ENCODE measurements at regions not wholly inside any gene's neighbourhood (a gene's known extent, or its start where the extent isn't known, plus 50 kb on each side); places are given as distances from the start of the nearest gene placed in this dataset.

DNA sequence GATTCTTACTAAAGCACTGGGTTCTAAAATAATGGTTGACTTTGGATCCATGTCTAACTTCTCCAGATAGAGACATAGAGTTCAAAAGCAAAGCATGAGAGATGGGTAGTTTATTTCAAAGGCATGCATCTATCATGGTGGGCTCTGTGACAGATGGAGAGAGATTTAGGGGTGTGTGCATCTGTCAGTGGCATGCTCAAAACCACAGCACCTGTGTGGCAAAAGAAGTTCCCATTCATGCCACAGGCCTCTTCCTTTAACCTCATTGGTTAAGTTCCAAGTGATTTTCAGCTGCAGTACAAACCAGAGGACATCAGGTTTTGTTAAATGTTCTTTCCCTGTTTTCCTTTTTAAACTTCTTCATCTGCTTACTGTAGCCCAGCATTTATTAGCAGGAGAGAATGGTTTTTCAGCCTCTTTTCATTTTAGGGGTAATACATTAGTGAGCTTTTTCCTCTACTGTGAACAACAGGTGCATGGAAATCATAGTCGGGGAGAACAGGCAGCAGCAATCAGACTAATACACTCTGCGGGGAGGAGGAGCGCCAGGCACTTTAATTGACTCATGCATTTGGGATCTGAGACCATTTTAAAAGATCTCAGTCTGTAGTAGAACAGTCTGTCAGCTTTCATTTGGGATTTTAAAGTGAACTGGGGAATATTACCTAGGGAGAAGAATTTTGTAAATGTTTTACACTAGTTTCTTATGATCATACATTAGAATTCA is 52.4 kb upstream of the UPP2 start:
- no peak overlapping the region for H3K27ac Mint-ChIP-seq
- ChIA-PET POLR2A (no interaction called here), CTCF (no interaction called here)
- no peaks in the 10 kb centered on the region for H3K4me1 Mint-ChIP-seq (ENCODE audit: low read depth)
- H3K9me3 Mint-ChIP-seq = no peaks in the 10 kb centered on the region
- peaks cover under 1% of the 10 kb centered on the region for H3K27me3 Mint-ChIP-seq
- DNase-seq = no peak
- intact Hi-C loops (cut with micrococcal nuclease) = no loop called here
- no peaks in the 10 kb centered on the region for H3K36me3 Mint-ChIP-seq
- no peak overlapping the region for H3K4me3 Mint-ChIP-seq

DNA sequence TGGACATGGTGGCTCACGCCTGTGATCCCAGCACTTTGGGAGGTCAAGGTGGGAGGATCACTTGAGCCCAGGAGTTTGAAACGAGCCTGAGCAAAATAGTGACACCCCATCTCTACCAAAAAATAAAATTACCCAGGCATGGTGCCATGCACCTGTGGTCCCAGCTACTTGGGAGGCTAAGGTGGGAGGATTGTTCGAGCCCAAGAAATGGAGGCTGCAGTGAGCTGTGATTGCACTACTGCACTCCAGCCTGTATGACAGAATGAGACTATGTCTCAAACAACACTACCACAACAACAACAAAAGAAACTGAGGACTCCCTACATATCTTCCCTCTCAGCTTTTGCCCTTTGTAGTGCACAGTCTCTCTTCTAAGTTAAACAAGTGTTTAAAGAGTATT is 53.3 kb upstream of the UPP2 start:
- no peaks in the 10 kb centered on the region for H3K9me3 Mint-ChIP-seq
- CTCF ChIA-PET = interaction anchor here (1.9 kb wide), 1 partner anchor 24 kb away, joined by 5 read pairs; no protein-coding TSS in a partner anchor
- POLR2A ChIA-PET = no interaction called here

DNA sequence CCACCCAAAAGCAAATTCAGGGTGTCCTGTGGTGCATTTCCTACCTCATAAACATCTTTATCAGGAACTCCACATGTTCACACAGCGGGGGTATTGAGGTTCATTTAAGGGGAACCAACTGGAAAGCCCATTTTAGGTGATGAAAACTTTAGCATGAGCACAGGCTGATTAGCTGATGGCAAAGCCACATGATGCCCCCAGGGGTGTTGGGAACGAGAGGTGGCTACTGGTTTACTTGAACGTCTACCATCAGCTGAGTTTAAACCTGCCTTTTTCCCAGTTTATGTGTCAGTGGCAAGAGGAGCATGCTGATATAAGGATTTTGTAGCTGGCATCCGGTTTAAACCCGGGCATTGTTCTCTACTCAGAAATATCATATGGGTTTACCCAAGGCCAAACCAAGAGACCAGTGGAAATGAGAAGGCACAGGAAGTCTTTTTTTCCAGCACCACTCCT is 54.5 kb upstream of the UPP2 start:
- intact Hi-C loops (cut with micrococcal nuclease) = no loop called here
- Mint-ChIP-seq H3K36me3 (no peaks in the 10 kb centered on the region), H3K9me3 (no peaks in the 10 kb centered on the region), H3K4me1 (ENCODE audit: low read depth) (no peaks in the 10 kb centered on the region), H3K4me3 (no peak overlapping the region), H3K27me3 (peaks cover 6% of the 10 kb centered on the region), H3K27ac (no peak overlapping the region)
- ChIA-PET CTCF (interaction anchor here (1.9 kb wide), 1 partner anchor 23 kb away, joined by 5 read pairs; no protein-coding TSS in a partner anchor), POLR2A (no interaction called here)
- DNase-seq = no peak

More for the DNA sequence above, 53.3 kb upstream of the UPP2 start:
- intact Hi-C loops (cut with micrococcal nuclease) = no loop called here
- Mint-ChIP-seq H3K36me3 (no peaks in the 10 kb centered on the region), H3K27me3 (peaks cover 6% of the 10 kb centered on the region), H3K4me3 (no peak overlapping the region), H3K27ac (no peak overlapping the region), H3K4me1 (ENCODE audit: low read depth) (no peaks in the 10 kb centered on the region)
- DNase-seq = no peak

DNA sequence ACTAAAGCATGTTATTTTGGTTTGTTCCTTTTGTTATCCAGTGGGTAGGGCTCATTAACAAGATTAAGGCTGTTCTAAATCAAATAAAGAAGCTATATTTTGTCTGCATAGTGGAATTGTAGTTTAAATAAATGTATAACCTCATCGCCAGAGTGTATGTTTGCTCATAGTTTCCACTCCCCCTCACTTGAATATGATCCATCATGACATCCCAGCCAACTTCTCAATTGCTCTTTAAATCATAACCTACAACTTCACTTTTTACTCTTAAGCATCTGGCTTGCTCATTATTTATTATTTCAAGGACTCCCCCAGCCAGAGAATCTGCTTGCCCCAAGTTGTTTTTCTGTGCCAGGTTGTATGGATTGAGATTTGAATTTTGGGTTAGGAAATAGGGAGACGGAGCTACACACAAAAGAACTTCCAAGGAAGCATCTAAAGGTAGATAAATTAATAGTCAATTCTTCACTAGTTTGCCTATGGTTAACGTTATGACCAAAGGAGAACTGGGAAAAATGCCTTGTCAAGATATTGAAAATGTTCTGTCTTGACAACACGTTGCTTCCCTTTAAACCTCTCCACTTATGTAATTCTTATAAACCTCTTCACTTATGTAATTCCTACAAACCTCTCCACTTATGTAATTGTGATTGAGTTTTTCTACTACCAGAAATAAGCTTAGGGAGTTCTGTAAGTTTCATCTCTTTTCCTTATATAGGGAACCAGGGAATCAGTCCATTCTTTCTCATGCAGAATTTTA is 55.4 kb upstream of the UPP2 start:
- Mint-ChIP-seq H3K27me3 (peaks cover 6% of the 10 kb centered on the region), H3K36me3 (no peaks in the 10 kb centered on the region), H3K27ac (no peak overlapping the region), H3K4me3 (no peak overlapping the region), H3K4me1 (ENCODE audit: low read depth) (no peaks in the 10 kb centered on the region), H3K9me3 (no peaks in the 10 kb centered on the region)
- CTCF ChIA-PET = interaction anchor here (1.3 to 1.9 kb wide), 2 partner anchors 22 to 700 kb away, joined by 3 to 5 read pairs; no protein-coding TSS in a partner anchor
- DNase-seq = no peak
- intact Hi-C loops (cut with micrococcal nuclease) = no loop called here
- POLR2A ChIA-PET = no interaction called here

DNA sequence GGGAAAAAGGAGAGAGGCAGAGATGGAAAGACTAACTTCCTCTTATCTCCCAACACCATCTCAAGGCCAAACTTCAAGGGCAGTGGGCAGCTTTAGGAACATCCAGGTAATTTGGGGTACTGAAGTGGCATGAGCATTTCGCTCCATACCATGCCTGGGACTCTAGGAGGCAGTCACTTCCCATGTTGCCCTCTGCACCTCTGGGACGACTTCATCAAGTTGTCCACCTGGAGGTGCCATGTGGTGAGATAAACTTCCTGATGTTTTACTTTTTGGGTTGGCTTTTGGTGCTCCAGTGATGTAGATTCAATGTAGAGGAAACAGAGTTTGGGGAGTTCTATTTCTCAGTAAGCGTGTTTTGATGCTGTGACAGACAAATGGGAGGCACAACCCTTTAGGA is 56.3 kb upstream of the UPP2 start:
- Mint-ChIP-seq H3K27ac (no peak overlapping the region), H3K4me1 (ENCODE audit: low read depth) (no peaks in the 10 kb centered on the region), H3K27me3 (peaks cover 6% of the 10 kb centered on the region), H3K9me3 (no peaks in the 10 kb centered on the region), H3K36me3 (no peaks in the 10 kb centered on the region), H3K4me3 (no peak overlapping the region)
- intact Hi-C loops (cut with micrococcal nuclease) = no loop called here
- no peak for DNase-seq
- ChIA-PET CTCF (no interaction called here), POLR2A (no interaction called here)

DNA sequence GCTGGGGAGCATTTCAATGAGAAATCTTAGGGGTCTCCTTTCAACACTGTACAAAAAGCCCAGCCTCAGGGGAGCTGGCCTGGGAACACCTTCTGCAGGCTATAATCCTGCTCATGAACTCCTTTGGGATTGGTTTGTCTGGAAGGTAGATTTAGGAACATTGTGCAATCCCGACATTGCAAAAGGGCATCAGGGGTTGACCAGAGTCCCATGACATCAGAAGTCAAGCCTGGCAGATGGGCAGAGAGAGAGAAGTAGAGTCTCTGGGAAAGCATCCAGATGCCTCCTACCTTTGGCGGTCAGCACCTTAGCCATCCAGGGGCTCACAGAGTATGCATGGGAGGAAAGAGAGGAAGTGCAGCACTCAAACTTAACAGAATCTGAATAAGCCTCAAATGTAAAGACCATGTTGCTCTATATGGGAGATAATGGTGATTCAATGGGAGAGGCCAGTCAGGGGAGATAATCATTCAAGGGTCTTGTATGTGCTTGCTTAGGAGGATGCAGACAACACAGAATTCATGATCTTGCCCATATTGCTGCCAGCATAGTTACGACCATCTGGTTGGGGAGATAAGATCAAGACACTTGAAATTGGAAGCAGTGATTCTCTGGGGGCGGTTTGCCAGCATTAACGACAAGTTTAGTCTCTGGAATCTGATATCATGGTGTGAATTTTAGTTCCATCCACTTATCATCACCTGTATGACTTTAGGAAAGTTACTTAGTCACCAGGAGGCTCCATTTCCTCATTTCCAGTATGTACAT is 58.3 kb upstream of the UPP2 start:
- POLR2A ChIA-PET = no interaction called here
- no peak overlapping the region for H3K27ac Mint-ChIP-seq
- H3K27me3 Mint-ChIP-seq = peaks cover 11% of the 10 kb centered on the region
- no peaks in the 10 kb centered on the region for H3K4me1 Mint-ChIP-seq (ENCODE audit: low read depth)
- no peak overlapping the region for H3K4me3 Mint-ChIP-seq
- DNase-seq = no peak
- H3K9me3 Mint-ChIP-seq = no peaks in the 10 kb centered on the region
- CTCF ChIA-PET = interaction anchor here (0.6 to 1.0 kb wide), 2 partner anchors 105 to 422 kb away, joined by 3 read pairs; no protein-coding TSS in a partner anchor
- intact Hi-C loops (cut with micrococcal nuclease) = no loop called here
- H3K36me3 Mint-ChIP-seq = no peaks in the 10 kb centered on the region

DNA sequence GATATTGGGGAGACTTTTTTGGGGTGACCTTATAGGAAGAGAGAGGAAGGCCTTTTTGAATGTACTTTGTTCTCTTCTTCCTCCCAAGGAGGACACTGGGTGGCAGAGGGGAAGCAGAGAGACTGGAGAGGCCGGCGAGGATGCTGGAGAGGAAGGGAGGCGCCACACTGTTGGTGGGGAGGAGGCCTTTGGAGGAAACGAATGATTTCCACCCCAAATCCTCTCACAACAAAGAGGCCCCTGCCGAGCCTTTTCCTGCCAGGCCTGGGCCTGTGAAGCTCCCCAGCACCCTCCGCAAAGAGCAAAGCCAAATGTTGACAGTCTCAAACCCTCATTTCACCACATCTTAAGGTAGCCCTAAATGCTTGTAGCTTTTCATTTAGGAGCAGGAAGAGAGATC is 59.0 kb upstream of the UPP2 start:
- ChIA-PET POLR2A (no interaction called here), CTCF (no interaction called here)

DNA sequence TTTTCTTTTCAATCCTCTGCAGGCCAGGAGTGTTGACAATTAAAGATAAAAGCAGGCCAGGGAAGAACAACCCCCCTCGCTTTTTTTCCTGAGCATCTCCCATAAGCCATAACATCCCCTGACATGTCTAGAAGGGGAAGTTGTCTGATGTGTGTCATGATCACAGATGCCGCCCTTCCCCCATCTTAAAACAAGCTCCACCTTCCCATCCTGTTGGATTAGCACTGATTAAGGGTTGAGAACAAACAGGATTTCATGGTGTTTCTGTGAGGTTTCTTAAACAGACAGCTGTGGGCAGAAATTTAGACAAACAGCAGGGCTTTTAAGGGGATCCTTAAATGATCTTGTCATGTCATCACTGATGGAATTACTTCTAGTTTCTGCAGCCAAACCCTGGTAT is 59.4 kb upstream of the UPP2 start:
- no peak overlapping the region for H3K4me3 Mint-ChIP-seq
- peaks cover 13% of the 10 kb centered on the region for H3K27me3 Mint-ChIP-seq
- intact Hi-C loops (cut with micrococcal nuclease) = no loop called here
- H3K4me1 Mint-ChIP-seq (ENCODE audit: low read depth) = no peaks in the 10 kb centered on the region
- H3K27ac Mint-ChIP-seq = no peak overlapping the region
- no peaks in the 10 kb centered on the region for H3K36me3 Mint-ChIP-seq
- POLR2A ChIA-PET = no interaction called here
- no peaks in the 10 kb centered on the region for H3K9me3 Mint-ChIP-seq
- DNase-seq = no peak
- CTCF ChIA-PET = no interaction called here

More for the DNA sequence above, 59.0 kb upstream of the UPP2 start:
- no peaks in the 10 kb centered on the region for H3K9me3 Mint-ChIP-seq
- H3K27ac Mint-ChIP-seq = no peak overlapping the region
- intact Hi-C loops (cut with micrococcal nuclease) = no loop called here
- DNase-seq = no peak
- no peaks in the 10 kb centered on the region for H3K36me3 Mint-ChIP-seq
- peaks cover 11% of the 10 kb centered on the region for H3K27me3 Mint-ChIP-seq
- no peaks in the 10 kb centered on the region for H3K4me1 Mint-ChIP-seq (ENCODE audit: low read depth)
- H3K4me3 Mint-ChIP-seq = no peak overlapping the region

DNA sequence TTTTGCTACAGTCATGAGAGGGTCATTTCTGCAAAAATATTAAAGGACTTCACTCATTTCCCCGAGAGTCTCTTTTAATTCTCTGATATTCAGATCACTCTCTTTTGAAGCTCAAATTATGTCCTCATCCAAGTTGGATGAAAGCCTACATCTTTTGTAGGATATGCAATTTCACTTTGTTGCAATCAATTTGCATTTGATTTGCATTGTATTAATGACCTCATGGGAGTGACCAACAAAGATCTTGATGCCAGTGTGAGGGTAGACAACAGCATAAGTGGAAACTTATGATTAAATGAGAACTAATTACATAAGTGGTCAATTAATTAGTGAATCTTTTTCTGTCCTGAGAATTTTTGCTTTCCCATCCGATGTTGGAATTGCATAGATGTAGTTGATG is 60.3 kb upstream of the UPP2 start:
- H3K27ac Mint-ChIP-seq = no peak overlapping the region

DNA sequence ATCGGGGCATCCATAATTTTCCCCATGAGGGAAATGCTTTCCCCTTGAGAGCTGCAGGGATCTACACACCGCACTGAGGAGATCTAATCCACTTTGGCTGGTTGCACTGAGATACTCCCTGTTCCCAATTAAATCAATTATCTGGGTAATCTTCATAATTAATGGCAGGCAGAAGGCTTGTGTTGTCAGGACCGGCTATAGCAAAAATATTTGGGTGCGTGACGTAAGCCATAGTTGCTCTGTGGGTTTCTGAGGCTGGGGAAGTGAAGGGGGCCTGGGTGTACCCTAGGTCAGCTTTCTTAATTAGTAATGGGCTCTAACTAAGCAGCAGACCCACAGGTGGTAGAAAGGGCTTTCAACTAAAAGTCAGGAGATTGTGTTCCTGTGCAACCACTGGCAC is 62.8 kb upstream of the UPP2 start:
- CTCF ChIA-PET = interaction anchor here (3.5 kb wide), 1 partner anchor 15 kb away, joined by 17 read pairs; no protein-coding TSS in a partner anchor
- intact Hi-C loops (cut with micrococcal nuclease) = no loop called here
- POLR2A ChIA-PET = no interaction called here

More for the DNA sequence above, 60.3 kb upstream of the UPP2 start:
- Mint-ChIP-seq H3K4me1 (ENCODE audit: low read depth) (no peaks in the 10 kb centered on the region), H3K4me3 (no peak overlapping the region), H3K36me3 (no peaks in the 10 kb centered on the region), H3K27me3 (peaks cover 13% of the 10 kb centered on the region), H3K9me3 (no peaks in the 10 kb centered on the region)
- DNase-seq = no peak
- intact Hi-C loops (cut with micrococcal nuclease) = no loop called here
- ChIA-PET POLR2A (no interaction called here), CTCF (interaction anchor here (1.3 to 3.5 kb wide), 2 partner anchors 13 to 17 kb away, joined by 3 to 17 read pairs; no protein-coding TSS in a partner anchor)

DNA sequence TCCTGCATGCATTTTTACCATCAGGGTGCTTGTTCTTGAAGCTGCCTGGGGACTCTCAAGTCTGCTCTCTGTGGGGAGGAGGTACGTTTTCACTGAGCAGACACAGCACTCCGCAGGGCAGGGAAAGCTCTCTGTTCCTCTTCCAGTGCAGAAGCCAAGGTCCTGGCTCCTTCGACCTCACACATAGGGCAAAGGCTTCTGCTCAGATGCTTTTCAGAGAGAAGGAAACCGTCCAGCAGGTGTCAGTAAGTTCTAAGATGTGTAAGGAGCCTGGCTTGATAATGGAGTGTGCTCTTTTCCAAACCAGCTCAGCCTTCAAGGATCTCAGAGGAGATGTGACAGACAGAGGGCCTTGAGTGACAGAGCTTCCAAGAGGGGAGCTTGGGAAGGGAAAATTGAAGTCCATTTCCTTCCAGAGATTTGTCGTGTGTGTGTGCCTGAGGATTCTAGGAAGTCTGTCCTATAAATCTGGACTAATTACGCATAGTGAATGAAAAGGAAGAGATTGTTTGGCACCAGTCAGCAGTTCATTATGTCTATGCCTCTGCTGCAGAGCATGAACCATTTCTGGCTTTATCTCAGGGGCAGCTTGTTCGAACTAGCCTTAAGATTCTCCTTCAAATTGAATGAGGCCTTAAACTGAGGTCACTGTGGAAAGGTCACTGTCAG is 67.3 kb upstream of the UPP2 start:
- POLR2A ChIA-PET = interaction anchor here (0.6 kb wide), 1 partner anchor 653 kb away, joined by 3 read pairs; no protein-coding TSS in a partner anchor
- no peak overlapping the region for H3K4me3 Mint-ChIP-seq
- intact Hi-C loops (cut with micrococcal nuclease) = no loop called here
- no peaks in the 10 kb centered on the region for H3K4me1 Mint-ChIP-seq (ENCODE audit: low read depth)
- no peak for DNase-seq
- H3K27ac Mint-ChIP-seq = no peak overlapping the region
- no peaks in the 10 kb centered on the region for H3K36me3 Mint-ChIP-seq
- peaks cover 15% of the 10 kb centered on the region for H3K27me3 Mint-ChIP-seq
- CTCF ChIA-PET = interaction anchor here (0.6 to 3.3 kb wide), 8 partner anchors 10 to 720 kb away, joined by 3 to 19 read pairs (median 4); no protein-coding TSS in a partner anchor
- H3K9me3 Mint-ChIP-seq = no peaks in the 10 kb centered on the region

More for the DNA sequence above, 62.8 kb upstream of the UPP2 start:
- DNase-seq = no peak
- H3K4me1 Mint-ChIP-seq (ENCODE audit: low read depth) = no peaks in the 10 kb centered on the region
- H3K9me3 Mint-ChIP-seq = no peaks in the 10 kb centered on the region
- H3K4me3 Mint-ChIP-seq = no peak overlapping the region
- no peaks in the 10 kb centered on the region for H3K36me3 Mint-ChIP-seq
- no peak overlapping the region for H3K27ac Mint-ChIP-seq
- peaks cover 16% of the 10 kb centered on the region for H3K27me3 Mint-ChIP-seq
